PFSK-1 (cell line): ENCODE measurements at regions not wholly inside any gene's neighbourhood (a gene's known extent, or its start where the extent isn't known, plus 50 kb on each side); places are given as distances from the start of the nearest gene placed in this dataset.

ENCODE experiments used
- FOXP2 ChIP-seq: optimal IDR thresholded peaks from 2 replicates; pipeline ENCODE3; 2011; ENCODE audit warnings: borderline replicate concordance, control low read depth, inconsistent platforms; ENCODE audit not compliant: insufficient read depth; ENCODE audit errors: extremely low read length, extremely low read depth
- POLR2AphosphoS5 ChIP-seq: IDR thresholded peaks from 2 replicates; pipeline ENCODE4 v1.6.1; 2012; ENCODE audit warnings: low read depth, mild to moderate bottlenecking, control low read depth, low read length, moderate library complexity
- SIN3A ChIP-seq: IDR thresholded peaks from 2 replicates; pipeline ENCODE4 v1.6.1; 2012; ENCODE audit warnings: mild to moderate bottlenecking, low read length, moderate library complexity, borderline replicate concordance; ENCODE audit not compliant: insufficient read depth
- TAF1 ChIP-seq: IDR thresholded peaks from 2 replicates; pipeline ENCODE4 v1.6.1; 2012; ENCODE audit warnings: low read length, control low read depth, borderline replicate concordance; ENCODE audit not compliant: insufficient read depth
- TF ChIP-seq, protein P1 (sequence below), 2 experiments: IDR thresholded peaks; 2 replicates each; pipeline versions ENCODE4 v1.6.1 to v1.8.0; 2011 to 2012; ENCODE audit warnings: low read depth in 2 of 2, low read length in 2 of 2, control low read depth in 1 of 2, inconsistent platforms in 1 of 2, mild to moderate bottlenecking in 1 of 2, moderate library complexity in 1 of 2; ENCODE audit not compliant: insufficient read depth in 1 of 2

DNA sequence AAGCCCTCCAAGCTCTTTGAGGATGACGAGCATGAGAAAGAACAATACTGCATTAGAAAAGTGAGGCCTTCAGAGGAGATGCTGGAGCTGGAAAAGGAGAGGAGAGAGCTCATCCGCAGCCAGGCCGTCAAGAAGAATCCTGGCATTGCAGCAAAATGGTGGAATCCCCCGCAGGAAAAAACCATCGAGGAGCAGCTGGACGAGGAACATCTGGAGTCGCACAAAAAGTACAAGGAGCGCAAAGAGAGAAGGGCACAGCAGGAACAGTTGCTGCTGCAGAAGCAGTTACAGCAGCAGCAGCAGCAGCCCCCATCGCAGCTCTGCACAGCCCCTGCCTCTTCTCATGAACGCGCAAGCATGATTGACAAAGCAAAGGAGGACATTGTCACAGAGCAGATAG lies 71.2 kb downstream of the C9orf152 start:
- TF ChIP-seq, protein P1, sequence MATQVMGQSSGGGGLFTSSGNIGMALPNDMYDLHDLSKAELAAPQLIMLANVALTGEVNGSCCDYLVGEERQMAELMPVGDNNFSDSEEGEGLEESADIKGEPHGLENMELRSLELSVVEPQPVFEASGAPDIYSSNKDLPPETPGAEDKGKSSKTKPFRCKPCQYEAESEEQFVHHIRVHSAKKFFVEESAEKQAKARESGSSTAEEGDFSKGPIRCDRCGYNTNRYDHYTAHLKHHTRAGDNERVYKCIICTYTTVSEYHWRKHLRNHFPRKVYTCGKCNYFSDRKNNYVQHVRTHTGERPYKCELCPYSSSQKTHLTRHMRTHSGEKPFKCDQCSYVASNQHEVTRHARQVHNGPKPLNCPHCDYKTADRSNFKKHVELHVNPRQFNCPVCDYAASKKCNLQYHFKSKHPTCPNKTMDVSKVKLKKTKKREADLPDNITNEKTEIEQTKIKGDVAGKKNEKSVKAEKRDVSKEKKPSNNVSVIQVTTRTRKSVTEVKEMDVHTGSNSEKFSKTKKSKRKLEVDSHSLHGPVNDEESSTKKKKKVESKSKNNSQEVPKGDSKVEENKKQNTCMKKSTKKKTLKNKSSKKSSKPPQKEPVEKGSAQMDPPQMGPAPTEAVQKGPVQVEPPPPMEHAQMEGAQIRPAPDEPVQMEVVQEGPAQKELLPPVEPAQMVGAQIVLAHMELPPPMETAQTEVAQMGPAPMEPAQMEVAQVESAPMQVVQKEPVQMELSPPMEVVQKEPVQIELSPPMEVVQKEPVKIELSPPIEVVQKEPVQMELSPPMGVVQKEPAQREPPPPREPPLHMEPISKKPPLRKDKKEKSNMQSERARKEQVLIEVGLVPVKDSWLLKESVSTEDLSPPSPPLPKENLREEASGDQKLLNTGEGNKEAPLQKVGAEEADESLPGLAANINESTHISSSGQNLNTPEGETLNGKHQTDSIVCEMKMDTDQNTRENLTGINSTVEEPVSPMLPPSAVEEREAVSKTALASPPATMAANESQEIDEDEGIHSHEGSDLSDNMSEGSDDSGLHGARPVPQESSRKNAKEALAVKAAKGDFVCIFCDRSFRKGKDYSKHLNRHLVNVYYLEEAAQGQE (IDR thresholded peaks at IDR 0.05; ENCODE audit: insufficient read depth in 1 of 2, low read depth in 2 of 2, low read length in 2 of 2) = no peak
- TF ChIP-seq POLR2AphosphoS5 (no peak), FOXP2 (no peak), TAF1 (no peak), SIN3A (no peak)
